H9 (cell line): ENCODE measurements at regions not wholly inside any gene's neighbourhood (a gene's known extent, or its start where the extent isn't known, plus 50 kb on each side); places are given as distances from the start of the nearest gene placed in this dataset.

Experiments used
- DNase-seq: peaks from one replicate; pipeline ENCODE4 v3.0.0-alpha.2; 2017
- H2AFZ ChIP-seq: one replicate; pipeline ENCODE4 v1.6.1; 2013; ENCODE audit warnings: mild to moderate bottlenecking, low read length, control low read depth, moderate library complexity
- H2AK5ac ChIP-seq: 2 replicates; pipeline ENCODE4 v1.6.1; 2013; ENCODE audit warnings: low read length, control low read depth, mixed read lengths; ENCODE audit not compliant: insufficient read length
- H2BK120ac ChIP-seq: one replicate; pipeline ENCODE4 v1.6.1; 2013; ENCODE audit warnings: low read depth, mild to moderate bottlenecking, low read length, control low read depth, inconsistent platforms; ENCODE audit not compliant: poor library complexity, severe bottlenecking
- H2BK12ac ChIP-seq: 2 replicates; pipeline ENCODE4 v1.6.1; 2013; ENCODE audit warnings: low read length, control low read depth, mixed read lengths, low read depth; ENCODE audit not compliant: insufficient read length
- H2BK15ac ChIP-seq: 2 replicates; pipeline ENCODE4 v1.6.1; 2013; ENCODE audit warnings: low read depth, low read length, control low read depth
- H2BK20ac ChIP-seq: one replicate; pipeline ENCODE4 v1.6.1; 2013; ENCODE audit warnings: low read depth, mild to moderate bottlenecking, low read length, control low read depth, inconsistent platforms; ENCODE audit not compliant: poor library complexity, severe bottlenecking
- H2BK5ac ChIP-seq: 2 replicates; pipeline ENCODE4 v1.6.1; 2013; ENCODE audit warnings: low read length, control low read depth, mixed read lengths; ENCODE audit not compliant: insufficient read length
- H3K14ac ChIP-seq: 2 replicates; pipeline ENCODE4 v1.6.1; 2013; ENCODE audit warnings: low read length, control low read depth; ENCODE audit not compliant: insufficient read depth
- H3K18ac ChIP-seq: 2 replicates; pipeline ENCODE4 v1.6.1; 2013; ENCODE audit warnings: low read depth, mild to moderate bottlenecking, mixed read lengths, low read length, control low read depth; ENCODE audit not compliant: insufficient read length
- H3K23ac ChIP-seq: 2 replicates; pipeline ENCODE4 v1.6.1; 2013; ENCODE audit warnings: low read length, control low read depth, mixed read lengths, low read depth; ENCODE audit not compliant: insufficient read length
- H3K23me2 ChIP-seq: 2 replicates; pipeline ENCODE4 v1.6.1; 2013; ENCODE audit warnings: low read depth, mild to moderate bottlenecking, mixed read lengths, low read length, control low read depth; ENCODE audit not compliant: insufficient read length, poor library complexity, severe bottlenecking
- H3K27ac ChIP-seq: 2 replicates; pipeline ENCODE4 v1.5.1; 2013; ENCODE audit warnings: low read length, control low read depth, mixed read lengths, low read depth; ENCODE audit not compliant: insufficient read length
- H3K27me3 ChIP-seq: 2 replicates; pipeline ENCODE4 v1.6.1; 2013; ENCODE audit warnings: low read length, control low read depth, inconsistent platforms; ENCODE audit not compliant: insufficient read depth
- H3K4ac ChIP-seq: 2 replicates; pipeline ENCODE4 v1.6.1; 2013; ENCODE audit warnings: low read depth, mild to moderate bottlenecking, control low read depth, inconsistent platforms, low read length, moderate library complexity
- H3K4me1 ChIP-seq: 2 replicates; pipeline ENCODE4 v1.6.1; 2013; ENCODE audit warnings: low read length, control low read depth, inconsistent platforms; ENCODE audit not compliant: insufficient read depth
- H3K4me2 ChIP-seq: 2 replicates; pipeline ENCODE4 v1.6.1; 2013; ENCODE audit warnings: low read length, control low read depth, mixed read lengths; ENCODE audit not compliant: insufficient read length, insufficient read depth
- H3K56ac ChIP-seq: 2 replicates; pipeline ENCODE4 v1.6.1; 2013; ENCODE audit warnings: low read depth, mild to moderate bottlenecking, mixed read lengths, low read length, control low read depth; ENCODE audit not compliant: insufficient read length
- H3K79me1 ChIP-seq: 2 replicates; pipeline ENCODE4 v1.6.1; 2013; ENCODE audit warnings: low read depth, mild to moderate bottlenecking, moderate library complexity, low read length, control low read depth, inconsistent platforms; ENCODE audit not compliant: insufficient read depth, poor library complexity, severe bottlenecking
- H3K79me2 ChIP-seq: 2 replicates; pipeline ENCODE4 v1.6.1; 2013; ENCODE audit warnings: low read length, control low read depth, inconsistent platforms; ENCODE audit not compliant: insufficient read depth
- H3K9ac ChIP-seq: 2 replicates; pipeline ENCODE4 v1.6.1; 2013; ENCODE audit warnings: low read length, control low read depth, mixed read lengths; ENCODE audit not compliant: insufficient read length; ENCODE audit errors: extremely low read depth
- H3K9me3 ChIP-seq: one replicate; pipeline ENCODE4 v1.6.1; 2013; ENCODE audit warnings: low read depth, low read length, inconsistent platforms; ENCODE audit not compliant: control insufficient read depth
- H3T11ph ChIP-seq: one replicate; pipeline ENCODE4 v1.6.1; 2013; ENCODE audit warnings: mild to moderate bottlenecking, low read length, control low read depth, inconsistent platforms
- H4K20me1 ChIP-seq: one replicate; pipeline ENCODE4 v1.6.1; 2013; ENCODE audit not compliant: control insufficient read depth, insufficient read length, insufficient read depth
- H4K5ac ChIP-seq: 2 replicates; pipeline ENCODE4 v1.6.1; 2013; ENCODE audit warnings: low read depth, mild to moderate bottlenecking, mixed read lengths, low read length, control low read depth; ENCODE audit not compliant: insufficient read length
- H4K8ac ChIP-seq: replicated peaks from 2 replicates; pipeline ENCODE4 v1.6.1; 2013; ENCODE audit warnings: low read length, control low read depth, mixed read lengths, low read depth; ENCODE audit not compliant: insufficient read length
- H4K91ac ChIP-seq: 2 replicates; pipeline ENCODE4 v1.6.1; 2013; ENCODE audit warnings: low read depth, mild to moderate bottlenecking, moderate library complexity, mixed read lengths, low read length, control low read depth; ENCODE audit not compliant: insufficient read length
- H3K27ac Mint-ChIP-seq, 3 experiments: 2 replicates in 2 of 3; 3 replicates in 1 of 3; pipeline ENCODE4 v1.8.0; 2020 to 2021; ENCODE audit warnings: mixed read lengths in 3 of 3, mild to moderate bottlenecking in 1 of 3, moderate library complexity in 1 of 3
- H3K27me3 Mint-ChIP-seq: 2 replicates; pipeline ENCODE4 v1.8.0; 2021; ENCODE audit warnings: low read depth, mild to moderate bottlenecking, moderate library complexity, mixed read lengths
- H3K36me3 Mint-ChIP-seq, 3 experiments: 2 replicates in 2 of 3; 3 replicates in 1 of 3; pipeline ENCODE4 v1.8.0; 2020 to 2021; ENCODE audit warnings: low read depth in 3 of 3, mixed read lengths in 3 of 3; ENCODE audit not compliant: insufficient read depth in 1 of 3
- H3K4me1 Mint-ChIP-seq, 2 experiments: 2 replicates each; pipeline ENCODE4 v1.8.0; 2020; ENCODE audit warnings: mixed read lengths in 2 of 2
- H3K4me3 Mint-ChIP-seq, 2 experiments: 2 replicates in 1 of 2; 3 replicates in 1 of 2; pipeline ENCODE4 v1.8.0; 2020 to 2021; ENCODE audit warnings: mild to moderate bottlenecking in 2 of 2, mixed read lengths in 2 of 2, moderate library complexity in 1 of 2
- H3K9me3 Mint-ChIP-seq, 2 experiments: 2 replicates in 1 of 2; 3 replicates in 1 of 2; pipeline ENCODE4 v1.8.0; 2020; ENCODE audit warnings: mild to moderate bottlenecking in 2 of 2, mixed read lengths in 2 of 2, moderate library complexity in 1 of 2
- WGBS: extraction: QIAGEN DNeasy Blood & Tissue Kit; methylation state at CpG from one replicate; pipeline ENCODE4 v1.1.7; 2013; ENCODE audit warnings: missing lambda C conversion rate, low lambda C conversion rate, mixed read lengths; ENCODE audit not compliant: insufficient read length; ENCODE audit errors: extremely low coverage; 5-methylcytosine and 5-hydroxymethylcytosine counted together
- TF ChIP-seq, protein P1 (sequence below): fragments of 200-600 bp; sonication (generic); conservative IDR thresholded peaks from 3 replicates; pipeline ENCODE4 v1.8.0; 2021; ENCODE audit warnings: antibody characterized with exemption, mild to moderate bottlenecking

DNA sequence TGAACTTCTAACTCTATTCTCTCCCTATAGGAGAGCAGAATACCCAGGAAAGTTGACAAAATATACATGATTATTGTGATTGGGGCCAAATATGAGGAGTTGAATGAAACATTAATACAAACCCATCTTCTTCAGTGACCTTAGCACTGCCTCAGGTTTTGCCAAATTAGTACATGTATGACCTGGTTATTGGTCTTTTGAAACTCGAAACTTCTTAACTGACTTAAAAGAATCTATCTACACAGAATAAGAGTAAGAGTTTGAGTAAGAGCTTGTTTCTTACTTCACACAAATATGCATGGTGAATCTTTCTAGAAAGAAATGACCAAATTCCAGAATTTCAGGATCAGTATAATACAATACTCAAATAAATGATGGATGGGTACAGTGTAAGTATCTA, 213.0 kb upstream of the GK2 start:
- H3K56ac ChIP-seq: no peak overlapping the region
- H3K23ac ChIP-seq: no peak overlapping the region
- no peak overlapping the region for H2BK15ac ChIP-seq
- H3K4me1 ChIP-seq: no peaks in the 10 kb centered on the region
- no peak overlapping the region for H3K4me3 Mint-ChIP-seq
- no peaks in the 10 kb centered on the region for H3K9me3 Mint-ChIP-seq
- TF ChIP-seq, protein P1, sequence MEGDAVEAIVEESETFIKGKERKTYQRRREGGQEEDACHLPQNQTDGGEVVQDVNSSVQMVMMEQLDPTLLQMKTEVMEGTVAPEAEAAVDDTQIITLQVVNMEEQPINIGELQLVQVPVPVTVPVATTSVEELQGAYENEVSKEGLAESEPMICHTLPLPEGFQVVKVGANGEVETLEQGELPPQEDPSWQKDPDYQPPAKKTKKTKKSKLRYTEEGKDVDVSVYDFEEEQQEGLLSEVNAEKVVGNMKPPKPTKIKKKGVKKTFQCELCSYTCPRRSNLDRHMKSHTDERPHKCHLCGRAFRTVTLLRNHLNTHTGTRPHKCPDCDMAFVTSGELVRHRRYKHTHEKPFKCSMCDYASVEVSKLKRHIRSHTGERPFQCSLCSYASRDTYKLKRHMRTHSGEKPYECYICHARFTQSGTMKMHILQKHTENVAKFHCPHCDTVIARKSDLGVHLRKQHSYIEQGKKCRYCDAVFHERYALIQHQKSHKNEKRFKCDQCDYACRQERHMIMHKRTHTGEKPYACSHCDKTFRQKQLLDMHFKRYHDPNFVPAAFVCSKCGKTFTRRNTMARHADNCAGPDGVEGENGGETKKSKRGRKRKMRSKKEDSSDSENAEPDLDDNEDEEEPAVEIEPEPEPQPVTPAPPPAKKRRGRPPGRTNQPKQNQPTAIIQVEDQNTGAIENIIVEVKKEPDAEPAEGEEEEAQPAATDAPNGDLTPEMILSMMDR: no peak
- H3K23me2 ChIP-seq: no peaks in the 10 kb centered on the region
- no peak overlapping the region for H3K14ac ChIP-seq
- no peaks in the 10 kb centered on the region for H4K20me1 ChIP-seq
- no peak overlapping the region for H3K4me2 ChIP-seq
- H3K9me3 ChIP-seq: no peaks in the 10 kb centered on the region
- no peak overlapping the region for H2AFZ ChIP-seq
- H2BK12ac ChIP-seq: no peak overlapping the region
- no peaks in the 10 kb centered on the region for H3K79me2 ChIP-seq
- no peak overlapping the region for H3K18ac ChIP-seq
- H2BK120ac ChIP-seq: no peak overlapping the region
- no peaks in the 10 kb centered on the region for H3K36me3 Mint-ChIP-seq
- no peak overlapping the region for H4K5ac ChIP-seq
- no peaks in the 10 kb centered on the region for H3K27me3 ChIP-seq
- H3K27ac ChIP-seq: no peak overlapping the region
- no peak overlapping the region for H3K27ac Mint-ChIP-seq
- no peak overlapping the region for H2AK5ac ChIP-seq
- H3K4ac ChIP-seq: no peak overlapping the region
- H3K9ac ChIP-seq: no peak overlapping the region
- no peak overlapping the region for H3T11ph ChIP-seq
- no CpG with 5 or more reads among the region's 1 CpG for WGBS
- H2BK20ac ChIP-seq: no peak overlapping the region
- no peak for DNase-seq
- no peaks in the 10 kb centered on the region for H3K79me1 ChIP-seq
- H2BK5ac ChIP-seq: no peak overlapping the region
- no peak overlapping the region for H4K8ac ChIP-seq
- H3K4me1 Mint-ChIP-seq: peaks cover 5 to 7% of the 10 kb centered on the region in 2 experiments
- no peak overlapping the region for H4K91ac ChIP-seq
- H3K27me3 Mint-ChIP-seq: no peaks in the 10 kb centered on the region
